HCT116 (cell line): ENCODE measurements at regions not wholly inside any gene's neighbourhood (a gene's known extent, or its start where the extent isn't known, plus 50 kb on each side); places are given as distances from the start of the nearest gene placed in this dataset.

Experiments
- ATAC-seq: fragments of 200-7000 bp; cut with Tn5 transposase; 2 replicates; pipeline ENCODE4 v1.9.1; 2020; ENCODE audit warnings: mild to moderate bottlenecking, moderate library complexity
- BruUV-seq: library from RNA; stranded (reverse); fragments of 400-500 nt; replicated peaks from 2 replicates; lab custom pipeline; 2021; lab: Mats Ljungman, UMichigan
- CTCF ChIA-PET: fragments of 300-600 bp; sonication (Branson Sonifier 250); formaldehyde crosslinking; loops from one replicate; lab custom pipeline; 2021; ENCODE audit warnings: antibody characterized with exemption; lab: Charles Lee
- POLR2A ChIA-PET: fragments of 300-600, 350-600 bp; sonication (Branson Sonifier 250); formaldehyde crosslinking; loops from one replicate; lab custom pipeline; 2021; ENCODE audit warnings: antibody characterized with exemption; lab: Charles Lee
- RAD21 ChIA-PET, 2 experiments: fragments of 300-600 bp; sonication (Branson Sonifier 250); formaldehyde crosslinking; loops; one replicate each; lab custom pipeline; 2023; ENCODE audit warnings: low total read pairs in 2 of 2; ENCODE audit not compliant: uncharacterized antibody in 2 of 2, unreplicated experiment in 2 of 2, low non-redundant PET in 1 of 2; lab: Charles Lee
- DNase-seq: peaks from one replicate; pipeline ENCODE4 v3.0.0-alpha.2; 2010; ENCODE audit warnings: low read depth, low spot score
- H2AFZ ChIP-seq: fragments of 200-600 bp; shearing (Covaris generic), sonication (generic); 2 replicates; pipeline ENCODE4 v1.6.1; 2017; ENCODE audit warnings: low read depth, mixed run types, mixed read lengths, antibody characterized with exemption, low read length; ENCODE audit not compliant: poor library complexity, severe bottlenecking
- H3K27ac ChIP-seq: 2 replicates; pipeline ENCODE4 v1.5.1; 2012; ENCODE audit warnings: low read depth, low read length
- H3K27me3 ChIP-seq: fragments of 200-600 bp; sonication (generic); 2 replicates; pipeline ENCODE4 v1.6.1; 2016; ENCODE audit warnings: mixed run types, low read length, mixed read lengths; ENCODE audit not compliant: insufficient read depth
- H3K36me3 ChIP-seq, 2 experiments: fragments of 200-500 bp in 1 of 2; fragments of 200-600 bp in 1 of 2; sonication (Bioruptor generic) in 1 of 2; sonication (generic) in 1 of 2; 2 replicates each; pipeline versions ENCODE4 v1.5.1 to v1.6.1; 2014 to 2016; ENCODE audit warnings: low read length in 2 of 2, inconsistent platforms in 1 of 2, mixed read lengths in 1 of 2, mixed run types in 1 of 2; ENCODE audit not compliant: insufficient read depth in 2 of 2, control insufficient read depth in 1 of 2
- H3K4me1 ChIP-seq, 2 experiments: fragments of 200-600 bp in 1 of 2; sonication (generic) in 1 of 2; 2 replicates each; pipeline versions ENCODE4 v1.5.1 to v1.6.1; 2012 to 2017; ENCODE audit warnings: low read length in 2 of 2, inconsistent platforms in 1 of 2, mild to moderate bottlenecking in 1 of 2, mixed read lengths in 1 of 2, mixed run types in 1 of 2, moderate library complexity in 1 of 2; ENCODE audit not compliant: insufficient read depth in 2 of 2, control insufficient read depth in 1 of 2
- H3K4me2 ChIP-seq: fragments of 200-600 bp; sonication (generic); 2 replicates; pipeline ENCODE4 v1.6.1; 2017; ENCODE audit warnings: mixed run types, low read length, mixed read lengths
- H3K4me3 ChIP-seq, 2 experiments: fragments of 200-600 bp in 1 of 2; sonication (generic) in 1 of 2; replicated peaks in 1 of 2; 2 replicates each; pipeline ENCODE4 v1.5.1; 2011 to 2016; ENCODE audit warnings: low read length in 2 of 2, control low read depth in 1 of 2, low read depth in 1 of 2, mild to moderate bottlenecking in 1 of 2, mixed read lengths in 1 of 2, mixed run types in 1 of 2
- H3K79me2 ChIP-seq: fragments of 200-600 bp; sonication (generic); 2 replicates; pipeline ENCODE4 v1.6.1; 2017; ENCODE audit warnings: mild to moderate bottlenecking, mixed run types, low read length, moderate library complexity, mixed read lengths; ENCODE audit not compliant: insufficient read depth
- H3K9ac ChIP-seq: fragments of 200-600 bp; sonication (generic); 2 replicates; pipeline ENCODE4 v1.6.1; 2016; ENCODE audit warnings: low read length, mixed read lengths
- H3K9me2 ChIP-seq: fragments of 200-600 bp; sonication (generic), shearing (Covaris generic); 2 replicates; pipeline ENCODE4 v1.6.1; 2017; ENCODE audit warnings: mixed run types, mild to moderate bottlenecking, moderate library complexity; ENCODE audit not compliant: insufficient read depth
- H3K9me3 ChIP-seq, 2 experiments: fragments of 200-500 bp in 1 of 2; fragments of 200-600 bp in 1 of 2; sonication (Bioruptor generic) in 1 of 2; sonication (generic) in 1 of 2; 2 replicates each; pipeline ENCODE4 v1.6.1; 2014 to 2017; ENCODE audit warnings: low read length in 2 of 2, mixed read lengths in 2 of 2, inconsistent platforms in 1 of 2, low read depth in 1 of 2, mild to moderate bottlenecking in 1 of 2, mixed run types in 1 of 2, moderate library complexity in 1 of 2; ENCODE audit not compliant: control insufficient read depth in 1 of 2, insufficient read depth in 1 of 2
- H4K20me1 ChIP-seq: fragments of 200-600 bp; sonication (generic), shearing (Covaris generic); 2 replicates; pipeline ENCODE4 v1.6.1; 2017; ENCODE audit warnings: mixed run types, mild to moderate bottlenecking, moderate library complexity; ENCODE audit not compliant: insufficient read depth
- CBX3 ChIP-seq: IDR thresholded peaks from 2 replicates; pipeline ENCODE4 v1.6.1; 2012; ENCODE audit warnings: low read depth
- CEBPB ChIP-seq: IDR thresholded peaks from 2 replicates; pipeline ENCODE4 v1.6.1; 2012; ENCODE audit warnings: low read depth
- CTCF ChIP-seq, 3 experiments: fragments of 200-600 bp in 1 of 3; sonication (generic) in 1 of 3; IDR thresholded peaks in 2 of 3; conservative IDR thresholded peaks in 1 of 3; 2 replicates each; pipeline ENCODE4 v1.5.1; 2012 to 2017; ENCODE audit warnings: low read depth in 2 of 3, low read length in 2 of 3, antibody characterized with exemption in 1 of 3, borderline replicate concordance in 1 of 3, control low read depth in 1 of 3, mild to moderate bottlenecking in 1 of 3, mixed read lengths in 1 of 3, mixed run types in 1 of 3, moderate library complexity in 1 of 3; ENCODE audit not compliant: insufficient read depth in 1 of 3
- EGR1 ChIP-seq: IDR thresholded peaks from 2 replicates; pipeline ENCODE4 v1.6.1; 2012; ENCODE audit warnings: low read depth
- ELF1 ChIP-seq: IDR thresholded peaks from 2 replicates; pipeline ENCODE4 v1.6.1; 2012; ENCODE audit warnings: low read depth, borderline replicate concordance
- EZH2 ChIP-seq: fragments of 200-600 bp; sonication (generic); IDR thresholded peaks from 2 replicates; pipeline ENCODE4 v1.6.1; 2017; ENCODE audit warnings: antibody characterized with exemption, mixed run types
- FOSL1 ChIP-seq: IDR thresholded peaks from 2 replicates; pipeline ENCODE4 v1.6.1; 2012; ENCODE audit warnings: low read depth
- JUND ChIP-seq: IDR thresholded peaks from 2 replicates; pipeline ENCODE4 v1.6.1; 2012
- POLR2AphosphoS5 ChIP-seq: IDR thresholded peaks from 2 replicates; pipeline ENCODE4 v1.6.1; 2011; ENCODE audit warnings: mild to moderate bottlenecking, low read depth, low read length, moderate library complexity
- RAD21 ChIP-seq: IDR thresholded peaks from 2 replicates; pipeline ENCODE4 v1.6.1; 2012; ENCODE audit warnings: low read depth, mild to moderate bottlenecking
- SIN3A ChIP-seq: IDR thresholded peaks from 2 replicates; pipeline ENCODE4 v1.6.1; 2012; ENCODE audit warnings: low read depth
- SP1 ChIP-seq: IDR thresholded peaks from 2 replicates; pipeline ENCODE4 v1.6.1; 2012; ENCODE audit warnings: low read depth
- SRF ChIP-seq: IDR thresholded peaks from 2 replicates; pipeline ENCODE4 v1.6.1; 2012; ENCODE audit warnings: low read depth
- TCF7L2 ChIP-seq: IDR thresholded peaks from 2 replicates; pipeline ENCODE4 v1.7.0; 2011; ENCODE audit warnings: borderline replicate concordance, inconsistent platforms; ENCODE audit not compliant: insufficient read depth, insufficient read length; ENCODE audit errors: extremely low read depth
- YY1 ChIP-seq: IDR thresholded peaks from 2 replicates; pipeline ENCODE4 v1.6.1; 2011; ENCODE audit warnings: low read length, low read depth, moderate library complexity, mild to moderate bottlenecking; ENCODE audit not compliant: insufficient replicate concordance; ENCODE audit errors: extremely low read depth
- ZNF274 ChIP-seq: fragments of 200-500 bp; sonication (Bioruptor generic); IDR thresholded peaks from 2 replicates; pipeline ENCODE4 v1.6.1; 2014; ENCODE audit warnings: mild to moderate bottlenecking, low read depth, low read length, inconsistent platforms
- intact Hi-C: fragments of 100-400 bp; cut with micrococcal nuclease; formaldehyde crosslinking; loops from 2 replicates; pipeline ENCODE4 v1.10.0; 2022
- TF ChIP-seq, protein P1 (sequence below): IDR thresholded peaks from 2 replicates; pipeline ENCODE4 v1.6.1; 2012

DNA sequence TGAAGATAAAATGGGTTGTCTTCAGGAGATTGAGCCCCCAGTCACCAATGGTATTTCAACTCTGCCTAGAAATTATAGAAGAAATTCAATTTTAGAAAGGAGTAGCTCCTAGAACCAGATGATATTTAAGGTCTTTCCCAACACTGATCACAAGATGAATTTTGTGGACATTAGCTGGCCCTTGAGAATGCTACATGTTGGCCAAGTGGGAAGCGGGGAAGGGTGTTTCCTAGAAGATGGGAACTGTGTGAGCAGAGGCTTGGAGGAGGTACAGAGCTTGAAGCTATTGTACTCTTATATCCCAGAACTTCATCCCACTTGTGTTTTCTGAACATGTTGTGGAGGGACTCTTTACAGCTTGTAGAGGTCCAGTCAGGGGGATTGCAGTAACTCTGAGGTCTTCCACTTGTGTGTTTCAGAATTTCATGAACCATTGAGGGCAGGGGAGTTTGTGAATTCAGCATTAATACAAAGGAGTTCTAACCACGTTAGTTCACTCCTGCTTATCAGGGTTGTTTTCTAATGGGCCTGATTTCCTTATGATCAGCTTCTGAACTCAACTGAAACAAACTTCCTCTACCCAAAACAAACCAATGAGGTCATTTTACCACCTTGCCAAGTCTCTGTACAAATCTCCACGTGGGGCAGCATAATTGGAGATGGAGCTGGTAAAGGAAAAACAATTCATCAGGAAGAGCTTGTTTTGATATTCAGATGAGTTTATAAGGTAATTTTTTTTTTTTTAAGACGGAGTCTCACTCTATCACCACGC, 152.6 kb upstream of the TPM1 start:
- H3K27ac ChIP-seq, result no peak overlapping the region
- TF ChIP-seq FOSL1 (no peak), RAD21 (no peak), CTCF (IDR thresholded peaks at IDR 0.05 in 2 of 3, conservative IDR thresholded peaks at IDR 0.05 in 1 of 3; ENCODE audit: borderline replicate concordance in 1 of 3, insufficient read depth in 1 of 3, low read depth in 2 of 3, low read length in 2 of 3) (no peak), SP1 (no peak), ZNF274 (no peak), SIN3A (no peak), EGR1 (no peak), CBX3 (no peak), SRF (no peak), YY1 (no peak), CEBPB (no peak), TCF7L2 (no peak), ELF1 (no peak), EZH2 (no peak), POLR2AphosphoS5 (no peak), JUND (no peak)
- TF ChIP-seq, protein P1, sequence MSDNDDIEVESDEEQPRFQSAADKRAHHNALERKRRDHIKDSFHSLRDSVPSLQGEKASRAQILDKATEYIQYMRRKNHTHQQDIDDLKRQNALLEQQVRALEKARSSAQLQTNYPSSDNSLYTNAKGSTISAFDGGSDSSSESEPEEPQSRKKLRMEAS, result no peak
- DNase-seq, result no peak
- BruUV-seq, result no TSS peak
- H3K9me3 ChIP-seq, result no peaks in the 10 kb centered on the region
- H2AFZ ChIP-seq, result no peak overlapping the region
- no peaks in the 10 kb centered on the region for H3K27me3 ChIP-seq
- H4K20me1 ChIP-seq, result no peaks in the 10 kb centered on the region
- H3K9ac ChIP-seq, result no peak overlapping the region
- intact Hi-C loops, result no loop called here
- H3K79me2 ChIP-seq, result no peaks in the 10 kb centered on the region
- H3K4me2 ChIP-seq, result no peak overlapping the region
- CTCF ChIA-PET, result no interaction called here
- peaks cover 3 to 8% of the 10 kb centered on the region in 2 experiments; a peak in 3 of 4 replicates for H3K4me1 ChIP-seq
- no peaks in the 10 kb centered on the region for H3K9me2 ChIP-seq
- POLR2A ChIA-PET, result no interaction called here
- no peaks in the 10 kb centered on the region for H3K36me3 ChIP-seq
- RAD21 ChIA-PET, result no interaction called here
- no peak for ATAC-seq
- H3K4me3 ChIP-seq, result no peak overlapping the region
